ENCODE measurements at regions not wholly inside any gene's neighbourhood (a gene's known extent, or its start where the extent isn't known, plus 50 kb on each side); places are given as distances from the start of the nearest gene placed in this dataset.

DNA sequence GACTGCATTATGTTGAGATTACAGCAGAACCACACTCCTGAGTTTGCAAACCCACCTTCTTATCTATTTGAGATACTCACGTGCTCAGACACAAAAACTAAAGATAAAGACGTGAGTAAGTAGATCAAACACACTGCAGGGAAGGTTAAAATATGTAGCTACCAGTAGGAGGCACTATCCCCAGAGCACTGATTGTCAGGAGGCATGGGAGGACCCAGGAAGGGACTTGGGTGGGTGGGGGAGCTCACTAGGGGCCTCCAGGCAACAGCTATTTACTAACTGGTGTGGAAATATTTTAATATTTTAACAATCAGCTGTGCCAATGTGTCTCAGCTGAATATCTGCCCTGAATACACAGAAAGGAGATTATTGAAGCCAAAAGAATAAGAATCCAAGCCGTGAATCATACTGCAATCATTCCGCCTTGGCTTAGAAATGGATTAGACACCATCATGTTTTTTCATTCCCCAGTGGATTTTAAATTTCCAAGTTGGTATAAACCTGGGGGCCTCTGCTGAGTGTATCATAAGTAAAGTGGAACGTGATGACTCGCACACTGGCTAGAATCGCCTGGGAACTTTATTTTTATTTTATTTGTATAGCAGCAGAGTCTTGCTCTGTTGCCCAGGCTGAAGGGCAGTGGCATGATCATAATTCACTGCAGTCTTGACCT is 73.2 kb upstream of the CACNA1A start:
- Histone ChIP-seq H3K4me1 (ENCODE audit: insufficient read depth, low read length, poor library complexity, severe bottlenecking) (no peaks in the 10 kb centered on the region), H3K4me3 (ENCODE audit: low read depth, low read length, poor library complexity, severe bottlenecking) (no peak overlapping the region), H3K27ac (ENCODE audit: low read depth, low read length, poor library complexity, severe bottlenecking) (no peak overlapping the region), H3K79me2 (ENCODE audit: insufficient read depth, low read depth, low read length) (no peaks in the 10 kb centered on the region), H3K4me2 (ENCODE audit: low read length) (no peak overlapping the region), H3K9me2 (ENCODE audit: insufficient read depth, low read length) (no peaks in the 10 kb centered on the region), H4K20me1 (ENCODE audit: insufficient read depth, low read length) (no peaks in the 10 kb centered on the region), H2AFZ (ENCODE audit: low read length) (no peak overlapping the region), H3K36me3 (ENCODE audit: insufficient read depth, low read length) (no peaks in the 10 kb centered on the region), H3K9me3 (ENCODE audit: low read length) (no peaks in the 10 kb centered on the region)
- no peak for DNase-seq (ENCODE audit: low spot score)
- ChIA-PET CTCF (ENCODE audit: unreplicated experiment) (interaction anchor here (0.5 kb wide), 1 partner anchor 151 kb away, joined by 5 read pairs; no protein-coding TSS in a partner anchor), POLR2A (no interaction called here)
- intact Hi-C loops (cut with micrococcal nuclease; ENCODE audit: unreplicated experiment) = no loop called here
- TF ChIP-seq EZH2phosphoT487 (IDR thresholded peaks at IDR 0.05; ENCODE audit: borderline replicate concordance, low read depth, low read length) = no peak
- TF ChIP-seq, protein P1, sequence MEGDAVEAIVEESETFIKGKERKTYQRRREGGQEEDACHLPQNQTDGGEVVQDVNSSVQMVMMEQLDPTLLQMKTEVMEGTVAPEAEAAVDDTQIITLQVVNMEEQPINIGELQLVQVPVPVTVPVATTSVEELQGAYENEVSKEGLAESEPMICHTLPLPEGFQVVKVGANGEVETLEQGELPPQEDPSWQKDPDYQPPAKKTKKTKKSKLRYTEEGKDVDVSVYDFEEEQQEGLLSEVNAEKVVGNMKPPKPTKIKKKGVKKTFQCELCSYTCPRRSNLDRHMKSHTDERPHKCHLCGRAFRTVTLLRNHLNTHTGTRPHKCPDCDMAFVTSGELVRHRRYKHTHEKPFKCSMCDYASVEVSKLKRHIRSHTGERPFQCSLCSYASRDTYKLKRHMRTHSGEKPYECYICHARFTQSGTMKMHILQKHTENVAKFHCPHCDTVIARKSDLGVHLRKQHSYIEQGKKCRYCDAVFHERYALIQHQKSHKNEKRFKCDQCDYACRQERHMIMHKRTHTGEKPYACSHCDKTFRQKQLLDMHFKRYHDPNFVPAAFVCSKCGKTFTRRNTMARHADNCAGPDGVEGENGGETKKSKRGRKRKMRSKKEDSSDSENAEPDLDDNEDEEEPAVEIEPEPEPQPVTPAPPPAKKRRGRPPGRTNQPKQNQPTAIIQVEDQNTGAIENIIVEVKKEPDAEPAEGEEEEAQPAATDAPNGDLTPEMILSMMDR (conservative IDR thresholded peaks at IDR 0.05; ENCODE audit: low read length) = peak; percentile 47
- BruUV-seq (replicated peaks) = no TSS peak

DNA sequence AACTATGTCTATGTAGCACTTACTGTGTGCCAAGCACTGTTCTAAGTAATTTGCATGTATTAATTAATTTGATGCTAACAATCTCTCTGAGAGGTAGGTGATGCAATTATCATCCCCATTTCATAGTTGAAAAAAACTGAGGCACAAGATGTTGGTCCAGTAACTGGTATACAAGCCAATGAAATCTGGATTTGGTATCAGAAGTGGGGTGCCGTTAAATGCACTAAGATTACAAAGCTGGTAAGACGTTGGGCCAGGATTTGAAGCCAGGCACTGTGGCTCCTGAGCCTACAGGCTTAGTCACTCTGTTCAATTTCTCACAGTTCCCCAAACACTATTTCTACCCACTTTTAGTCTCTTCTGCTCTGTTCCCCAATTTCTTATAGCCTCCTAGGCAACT is 70.4 kb upstream of the CACNA1A start:
- H3K79me2 ChIP-seq (ENCODE audit: insufficient read depth, low read depth, low read length) = no peaks in the 10 kb centered on the region
- no peak for DNase-seq (ENCODE audit: low spot score)
- H3K4me2 ChIP-seq (ENCODE audit: low read length) = no peak overlapping the region
- POLR2A ChIA-PET = no interaction called here
- H3K27ac ChIP-seq (ENCODE audit: low read depth, low read length, poor library complexity, severe bottlenecking) = no peak overlapping the region
- H3K4me3 ChIP-seq (ENCODE audit: low read depth, low read length, poor library complexity, severe bottlenecking) = no peak overlapping the region
- no peaks in the 10 kb centered on the region for H3K36me3 ChIP-seq (ENCODE audit: insufficient read depth, low read length)
- no peak for TF ChIP-seq EZH2phosphoT487 (IDR thresholded peaks at IDR 0.05; ENCODE audit: borderline replicate concordance, low read depth, low read length)
- TF ChIP-seq, protein P1 (conservative IDR thresholded peaks at IDR 0.05; ENCODE audit: low read length) = no peak
- H3K9me2 ChIP-seq (ENCODE audit: insufficient read depth, low read length) = no peaks in the 10 kb centered on the region
- BruUV-seq (replicated peaks) = no TSS peak
- H3K4me1 ChIP-seq (ENCODE audit: insufficient read depth, low read length, poor library complexity, severe bottlenecking) = no peaks in the 10 kb centered on the region
- intact Hi-C loops (cut with micrococcal nuclease; ENCODE audit: unreplicated experiment) = no loop called here
- no peaks in the 10 kb centered on the region for H3K9me3 ChIP-seq (ENCODE audit: low read length)
- CTCF ChIA-PET (ENCODE audit: unreplicated experiment) = no interaction called here
- H4K20me1 ChIP-seq (ENCODE audit: insufficient read depth, low read length) = no peaks in the 10 kb centered on the region
- H2AFZ ChIP-seq (ENCODE audit: low read length) = no peak overlapping the region

DNA sequence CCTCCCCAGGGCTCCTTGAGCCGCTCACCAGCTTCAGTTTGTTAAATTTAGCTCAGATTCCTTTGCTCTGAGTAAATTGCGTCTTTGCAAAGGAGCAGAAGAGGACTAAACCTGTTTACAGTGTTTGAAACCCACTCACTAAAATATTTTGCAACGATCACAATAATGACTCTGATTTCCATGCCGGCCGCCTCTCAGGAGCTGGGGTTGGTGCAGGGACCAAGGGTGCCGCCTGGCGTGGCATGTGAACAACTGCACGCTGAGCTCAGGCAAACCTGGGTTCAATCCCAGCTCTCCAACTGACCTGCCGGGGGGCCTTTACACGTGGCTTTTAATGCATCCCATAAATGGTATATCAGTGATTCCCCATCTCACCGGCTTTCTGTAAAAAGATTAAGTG is 68.7 kb upstream of the CACNA1A start:
- Histone ChIP-seq H3K9me3 (ENCODE audit: low read length) (no peaks in the 10 kb centered on the region), H3K4me3 (ENCODE audit: low read depth, low read length, poor library complexity, severe bottlenecking) (no peak overlapping the region), H3K36me3 (ENCODE audit: insufficient read depth, low read length) (no peaks in the 10 kb centered on the region), H4K20me1 (ENCODE audit: insufficient read depth, low read length) (no peaks in the 10 kb centered on the region), H3K79me2 (ENCODE audit: insufficient read depth, low read depth, low read length) (no peaks in the 10 kb centered on the region), H3K4me1 (ENCODE audit: insufficient read depth, low read length, poor library complexity, severe bottlenecking) (no peaks in the 10 kb centered on the region), H3K9me2 (ENCODE audit: insufficient read depth, low read length) (no peaks in the 10 kb centered on the region), H3K27ac (ENCODE audit: low read depth, low read length, poor library complexity, severe bottlenecking) (no peak overlapping the region), H3K4me2 (ENCODE audit: low read length) (no peak overlapping the region), H2AFZ (ENCODE audit: low read length) (no peak overlapping the region)
- peak; percentile 8 for DNase-seq (ENCODE audit: low spot score)
- no peak for TF ChIP-seq EZH2phosphoT487 (IDR thresholded peaks at IDR 0.05; ENCODE audit: borderline replicate concordance, low read depth, low read length)
- TF ChIP-seq, protein P1 (conservative IDR thresholded peaks at IDR 0.05; ENCODE audit: low read length) = peak; percentile 47; the same call in 1 of the 2 replicates
- intact Hi-C loops (cut with micrococcal nuclease; ENCODE audit: unreplicated experiment) = no loop called here
- POLR2A ChIA-PET = no interaction called here
- no TSS peak for BruUV-seq (replicated peaks)
- CTCF ChIA-PET (ENCODE audit: unreplicated experiment) = no interaction called here
